BJ (cell line): ENCODE measurements at regions not wholly inside any gene's neighbourhood (a gene's known extent, or its start where the extent isn't known, plus 50 kb on each side); places are given as distances from the start of the nearest gene placed in this dataset.

ENCODE experiments used
- CTCF ChIA-PET: fragments of 350-600 bp; formaldehyde crosslinking; extraction: SDS; loops from one replicate; lab custom pipeline; 2021; ENCODE audit warnings: antibody characterized with exemption, inconsistent platforms; lab: Yijun Ruan, JAX
- POLR2A ChIA-PET: fragments of 300-600 bp; sonication (Branson Sonifier 250); formaldehyde crosslinking; extraction: SDS; loops from one replicate; lab custom pipeline; 2021; ENCODE audit warnings: antibody characterized with exemption; lab: Charles Lee
- DNase-seq: peaks from one replicate; pipeline ENCODE4 v3.0.0-alpha.2; 2011; ENCODE audit warnings: low read depth
- H3K27me3 ChIP-seq: 2 replicates; pipeline ENCODE4 v1.6.0; 2011; ENCODE audit warnings: low read length; ENCODE audit not compliant: control insufficient read depth, insufficient read depth
- H3K36me3 ChIP-seq: 2 replicates; pipeline ENCODE4 v1.5.1; 2011; ENCODE audit warnings: low read length; ENCODE audit not compliant: control insufficient read depth, insufficient read depth
- H3K4me3 ChIP-seq: 2 replicates; pipeline ENCODE4 v1.5.1; 2011; ENCODE audit warnings: low read depth, mild to moderate bottlenecking, control low read depth, low read length
- TF ChIP-seq, protein P1 (sequence below): IDR thresholded peaks from 2 replicates; pipeline ENCODE4 v1.5.1; 2011; ENCODE audit warnings: low read depth, mild to moderate bottlenecking, control low read depth, inconsistent platforms, low read length, moderate library complexity; ENCODE audit not compliant: insufficient read depth

DNA sequence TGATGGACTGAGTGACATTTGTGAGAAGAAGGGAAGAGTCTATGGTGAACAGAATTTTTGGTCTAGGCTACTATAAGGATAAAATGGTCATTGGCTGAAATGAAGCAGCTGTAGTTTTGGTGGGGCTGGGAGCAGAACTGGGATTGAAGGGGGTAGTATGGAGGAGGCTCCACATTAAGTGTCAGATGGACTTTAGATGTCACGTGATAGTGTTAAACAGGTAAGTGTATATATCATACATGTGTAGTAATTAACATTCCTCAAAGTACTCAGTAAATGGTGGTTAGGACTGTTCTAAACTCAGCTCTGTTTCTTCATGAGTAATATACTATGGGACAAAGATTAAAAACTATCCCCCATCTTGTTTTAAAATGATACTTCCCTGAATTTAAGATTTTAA, 947.9 kb downstream of the PDHA2 start:
- H3K27me3 ChIP-seq: no peaks in the 10 kb centered on the region
- H3K36me3 ChIP-seq: no peaks in the 10 kb centered on the region
- TF ChIP-seq, protein P1, sequence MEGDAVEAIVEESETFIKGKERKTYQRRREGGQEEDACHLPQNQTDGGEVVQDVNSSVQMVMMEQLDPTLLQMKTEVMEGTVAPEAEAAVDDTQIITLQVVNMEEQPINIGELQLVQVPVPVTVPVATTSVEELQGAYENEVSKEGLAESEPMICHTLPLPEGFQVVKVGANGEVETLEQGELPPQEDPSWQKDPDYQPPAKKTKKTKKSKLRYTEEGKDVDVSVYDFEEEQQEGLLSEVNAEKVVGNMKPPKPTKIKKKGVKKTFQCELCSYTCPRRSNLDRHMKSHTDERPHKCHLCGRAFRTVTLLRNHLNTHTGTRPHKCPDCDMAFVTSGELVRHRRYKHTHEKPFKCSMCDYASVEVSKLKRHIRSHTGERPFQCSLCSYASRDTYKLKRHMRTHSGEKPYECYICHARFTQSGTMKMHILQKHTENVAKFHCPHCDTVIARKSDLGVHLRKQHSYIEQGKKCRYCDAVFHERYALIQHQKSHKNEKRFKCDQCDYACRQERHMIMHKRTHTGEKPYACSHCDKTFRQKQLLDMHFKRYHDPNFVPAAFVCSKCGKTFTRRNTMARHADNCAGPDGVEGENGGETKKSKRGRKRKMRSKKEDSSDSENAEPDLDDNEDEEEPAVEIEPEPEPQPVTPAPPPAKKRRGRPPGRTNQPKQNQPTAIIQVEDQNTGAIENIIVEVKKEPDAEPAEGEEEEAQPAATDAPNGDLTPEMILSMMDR: no peak
- ChIA-PET POLR2A (no interaction called here), CTCF (no interaction called here)
- no peak for DNase-seq
- H3K4me3 ChIP-seq: no peak overlapping the region

DNA sequence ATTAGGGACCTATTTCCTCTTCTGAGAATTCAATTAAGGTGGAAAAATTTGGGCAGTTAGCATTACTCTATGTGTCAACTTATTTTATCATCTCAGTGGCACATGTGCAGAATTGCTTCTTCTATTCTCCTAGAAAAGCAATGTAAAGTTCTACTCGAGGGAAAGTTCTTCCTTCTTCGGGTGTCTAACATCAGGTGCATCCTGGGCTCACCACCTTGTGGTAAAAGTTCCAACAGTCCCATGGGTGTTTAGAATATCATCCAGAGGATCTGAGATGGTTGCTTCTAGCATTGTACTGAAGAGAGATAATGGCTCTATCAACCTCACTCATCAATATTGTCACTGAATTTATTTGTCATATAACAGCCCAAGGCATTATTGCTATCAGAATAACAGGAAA, 969.7 kb downstream of the PDHA2 start:
- TF ChIP-seq, protein P1: no peak
- DNase-seq: no peak
- Histone ChIP-seq H3K27me3 (no peaks in the 10 kb centered on the region), H3K36me3 (no peaks in the 10 kb centered on the region), H3K4me3 (no peak overlapping the region)
- ChIA-PET POLR2A (no interaction called here), CTCF (no interaction called here)

DNA sequence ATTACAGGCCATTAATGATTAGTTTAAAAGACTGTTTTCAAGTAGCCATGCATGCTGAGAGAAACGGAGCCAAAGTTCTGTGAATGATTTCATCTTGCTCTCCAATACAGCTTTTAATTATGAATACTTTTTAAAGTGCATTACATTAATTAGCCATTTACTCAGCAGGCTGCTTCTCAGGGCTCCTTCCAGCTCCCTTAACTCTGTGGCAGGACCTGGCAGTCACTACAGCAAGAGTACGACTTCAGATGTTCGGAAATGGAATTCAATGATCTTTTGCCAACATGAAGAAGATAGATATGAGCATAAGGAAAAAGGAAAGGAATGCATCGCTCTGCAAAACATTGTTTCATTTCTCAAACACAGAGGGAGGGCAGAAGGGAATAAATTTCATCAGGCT, 987.2 kb downstream of the PDHA2 start:
- TF ChIP-seq, protein P1: no peak
- ChIA-PET POLR2A (no interaction called here), CTCF (no interaction called here)
- Histone ChIP-seq H3K36me3 (no peaks in the 10 kb centered on the region), H3K4me3 (no peak overlapping the region), H3K27me3 (no peaks in the 10 kb centered on the region)
- no peak for DNase-seq

DNA sequence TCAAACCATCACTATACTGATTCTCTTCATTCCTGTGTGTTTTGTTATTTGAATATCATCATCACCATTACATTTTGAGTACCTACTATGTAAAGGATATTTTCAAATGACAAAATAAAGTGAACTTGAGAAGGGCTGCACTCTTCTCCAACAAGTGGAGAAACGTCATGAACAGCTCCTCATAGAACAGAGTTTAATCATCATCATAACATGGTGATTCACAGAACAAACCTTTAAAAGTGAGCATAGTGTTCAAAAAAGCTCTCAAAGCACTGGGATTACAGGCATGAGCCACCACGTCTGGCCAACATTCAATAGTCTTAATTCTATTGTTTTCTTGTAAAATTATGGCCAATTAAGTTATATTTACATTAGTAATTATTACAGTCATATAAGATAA, 993.9 kb downstream of the PDHA2 start:
- no peak overlapping the region for H3K4me3 ChIP-seq
- no peaks in the 10 kb centered on the region for H3K27me3 ChIP-seq
- H3K36me3 ChIP-seq: no peaks in the 10 kb centered on the region
- CTCF ChIA-PET: no interaction called here
- no peak for DNase-seq
- POLR2A ChIA-PET: no interaction called here
- TF ChIP-seq, protein P1: no peak

DNA sequence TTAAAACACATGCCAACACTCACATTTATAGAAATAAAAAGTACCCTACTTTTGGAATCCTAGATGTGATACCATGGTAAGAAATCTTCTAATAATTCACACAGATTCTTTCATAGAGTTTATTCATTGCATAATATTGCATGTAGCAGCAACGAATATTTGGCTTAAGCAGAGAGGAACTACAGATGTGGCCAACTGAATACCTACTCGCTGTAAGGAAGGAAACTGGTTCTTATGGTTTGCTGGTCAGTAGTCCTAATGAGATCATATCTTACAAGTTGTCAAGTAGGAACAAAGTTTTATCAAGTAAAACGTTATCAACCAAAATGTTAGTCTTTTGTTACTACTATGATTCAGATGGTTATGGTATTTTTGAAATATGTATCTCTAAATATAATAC, 996.1 kb downstream of the PDHA2 start:
- TF ChIP-seq, protein P1: no peak
- no peak for DNase-seq
- no peaks in the 10 kb centered on the region for H3K36me3 ChIP-seq
- POLR2A ChIA-PET: no interaction called here
- no peaks in the 10 kb centered on the region for H3K27me3 ChIP-seq
- CTCF ChIA-PET: no interaction called here
- no peak overlapping the region for H3K4me3 ChIP-seq
